Astrocyte (in vitro differentiated cells and primary cell): ENCODE measurements at regions not wholly inside any gene's neighbourhood (a gene's known extent, or its start where the extent isn't known, plus 50 kb on each side); places are given as distances from the start of the nearest gene placed in this dataset.

Experiments
- DNase-seq: peaks from one replicate; pipeline ENCODE4 v3.0.0-alpha.2; 2010; ENCODE audit warnings: low read depth
- FAIRE-seq: peaks from 2 replicates; lab custom pipeline; 2011; peaks lifted over from hg19 to GRCh38; lab: Jason Lieb, UNC
- H2AFZ ChIP-seq: 2 replicates; pipeline ENCODE4 v1.6.0; 2012; ENCODE audit warnings: low read depth, low read length, inconsistent platforms
- H3K27ac ChIP-seq: 2 replicates; pipeline ENCODE4 v1.5.1; 2011; ENCODE audit warnings: low read depth, low read length, inconsistent platforms
- H3K27me3 ChIP-seq: 2 replicates; pipeline ENCODE4 v1.6.0; 2011; ENCODE audit warnings: low read length, inconsistent platforms; ENCODE audit not compliant: insufficient read depth
- H3K36me3 ChIP-seq: 2 replicates; pipeline ENCODE4 v1.5.1; 2011; ENCODE audit warnings: low read length, inconsistent platforms; ENCODE audit not compliant: insufficient read depth
- H3K4me1 ChIP-seq: 2 replicates; pipeline ENCODE4 v1.5.1; 2011; ENCODE audit warnings: low read length, inconsistent platforms; ENCODE audit not compliant: insufficient read depth
- H3K4me2 ChIP-seq: 2 replicates; pipeline ENCODE4 v1.6.0; 2012; ENCODE audit warnings: low read length, inconsistent platforms
- H3K4me3 ChIP-seq: 2 replicates; pipeline ENCODE4 v1.5.1; 2011; ENCODE audit warnings: low read depth, mild to moderate bottlenecking, low read length, inconsistent platforms; ENCODE audit not compliant: insufficient read depth
- H3K79me2 ChIP-seq: 2 replicates; pipeline ENCODE4 v1.6.0; 2012; ENCODE audit warnings: mild to moderate bottlenecking, low read length, inconsistent platforms; ENCODE audit not compliant: insufficient read depth
- H3K9ac ChIP-seq: 2 replicates; pipeline ENCODE4 v1.6.0; 2012; ENCODE audit warnings: mild to moderate bottlenecking, low read length, inconsistent platforms
- H3K9me3 ChIP-seq: 2 replicates; pipeline ENCODE4 v1.5.1; 2012; ENCODE audit warnings: low read depth, mild to moderate bottlenecking, low read length, inconsistent platforms; ENCODE audit not compliant: insufficient read depth
- H4K20me1 ChIP-seq: 2 replicates; pipeline ENCODE4 v1.6.0; 2012; ENCODE audit warnings: low read length, inconsistent platforms; ENCODE audit not compliant: insufficient read depth
- H3K27ac Mint-ChIP-seq: one replicate; pipeline ENCODE4 v1.8.0; 2021; ENCODE audit warnings: mild to moderate bottlenecking, mixed read lengths; ENCODE audit not compliant: unreplicated experiment
- H3K27me3 Mint-ChIP-seq: one replicate; pipeline ENCODE4 v1.8.0; 2021; ENCODE audit warnings: low read depth, mixed read lengths; ENCODE audit not compliant: unreplicated experiment
- H3K36me3 Mint-ChIP-seq: one replicate; pipeline ENCODE4 v1.8.0; 2021; ENCODE audit warnings: low read depth, mixed read lengths; ENCODE audit not compliant: unreplicated experiment
- H3K4me1 Mint-ChIP-seq: one replicate; pipeline ENCODE4 v1.8.0; 2021; ENCODE audit warnings: low read depth, mixed read lengths; ENCODE audit not compliant: unreplicated experiment
- H3K4me3 Mint-ChIP-seq: one replicate; pipeline ENCODE4 v1.8.0; 2021; ENCODE audit warnings: mild to moderate bottlenecking, moderate library complexity, mixed read lengths; ENCODE audit not compliant: unreplicated experiment
- H3K9me3 Mint-ChIP-seq: one replicate; pipeline ENCODE4 v1.8.0; 2021; ENCODE audit warnings: mild to moderate bottlenecking, mixed read lengths; ENCODE audit not compliant: unreplicated experiment
- CTCF ChIP-seq: IDR thresholded peaks from 2 replicates; pipeline ENCODE4 v1.5.1; 2011; ENCODE audit warnings: low read depth, mild to moderate bottlenecking, inconsistent platforms, low read length, moderate library complexity; ENCODE audit not compliant: insufficient read depth
- EZH2 ChIP-seq: IDR thresholded peaks from 2 replicates; pipeline ENCODE4 v1.6.1; 2012; ENCODE audit warnings: mild to moderate bottlenecking, low read length, inconsistent platforms; ENCODE audit not compliant: insufficient read depth

GRCh38 chr3:74173090-74173489, 441.4 kb downstream of the CNTN3 start:
- Histone ChIP-seq H3K9me3 (no peaks in the 10 kb centered on the region), H3K36me3 (no peaks in the 10 kb centered on the region), H2AFZ (no peak overlapping the region), H3K4me1 (no peaks in the 10 kb centered on the region), H3K27ac (no peak overlapping the region), H3K4me3 (no peak overlapping the region), H4K20me1 (no peaks in the 10 kb centered on the region), H3K9ac (no peak overlapping the region), H3K4me2 (no peak overlapping the region), H3K27me3 (no peaks in the 10 kb centered on the region), H3K79me2 (no peaks in the 10 kb centered on the region)
- Mint-ChIP-seq H3K36me3 (no peaks in the 10 kb centered on the region), H3K27ac (no peak overlapping the region), H3K9me3 (no peaks in the 10 kb centered on the region), H3K27me3 (no peaks in the 10 kb centered on the region), H3K4me3 (no peak overlapping the region), H3K4me1 (no peaks in the 10 kb centered on the region)
- FAIRE-seq (no peak), DNase-seq (no peak)
- TF ChIP-seq CTCF: no peak
- no peak for TF ChIP-seq EZH2

- no peak for FAIRE-seq
- no peak for DNase-seq
- H3K27ac Mint-ChIP-seq: no peak overlapping the region
Observed at GRCh38 chr3:74167926-74168325, 446.5 kb downstream of the CNTN3 start.

GRCh38 chr3:74165211-74165610, 449.2 kb downstream of the CNTN3 start:
- Mint-ChIP-seq H3K27me3 (no peaks in the 10 kb centered on the region), H3K4me3 (no peak overlapping the region), H3K36me3 (no peaks in the 10 kb centered on the region), H3K4me1 (no peaks in the 10 kb centered on the region), H3K9me3 (peaks cover 6% of the 10 kb centered on the region), H3K27ac (no peak overlapping the region)
- H3K79me2 ChIP-seq: no peaks in the 10 kb centered on the region
- H3K36me3 ChIP-seq: no peaks in the 10 kb centered on the region
- H3K4me2 ChIP-seq: no peak overlapping the region
- no peaks in the 10 kb centered on the region for H4K20me1 ChIP-seq
- no peak overlapping the region for H2AFZ ChIP-seq
- no peaks in the 10 kb centered on the region for H3K9me3 ChIP-seq
- no peak overlapping the region for H3K9ac ChIP-seq
- no peak for TF ChIP-seq EZH2
- TF ChIP-seq CTCF: no peak
- FAIRE-seq (no peak), DNase-seq (no peak)
- H3K4me1 ChIP-seq: no peaks in the 10 kb centered on the region
- H3K27me3 ChIP-seq: no peaks in the 10 kb centered on the region
- no peak overlapping the region for H3K27ac ChIP-seq
- no peak overlapping the region for H3K4me3 ChIP-seq

More at GRCh38 chr3:74167926-74168325, 446.5 kb downstream of the CNTN3 start:
- Histone ChIP-seq H3K4me1 (no peaks in the 10 kb centered on the region), H2AFZ (no peak overlapping the region), H3K79me2 (no peaks in the 10 kb centered on the region), H3K27ac (no peak overlapping the region), H3K36me3 (no peaks in the 10 kb centered on the region), H4K20me1 (no peaks in the 10 kb centered on the region), H3K4me2 (no peak overlapping the region), H3K4me3 (no peak overlapping the region), H3K27me3 (no peaks in the 10 kb centered on the region), H3K9me3 (no peaks in the 10 kb centered on the region), H3K9ac (no peak overlapping the region)
- Mint-ChIP-seq H3K4me3 (no peak overlapping the region), H3K9me3 (peaks cover 1% of the 10 kb centered on the region), H3K27me3 (no peaks in the 10 kb centered on the region), H3K36me3 (no peaks in the 10 kb centered on the region), H3K4me1 (no peaks in the 10 kb centered on the region)
- no peak for TF ChIP-seq EZH2
- TF ChIP-seq CTCF: no peak
